ENCODE measurements at regions not wholly inside any gene's neighbourhood (a gene's known extent, or its start where the extent isn't known, plus 50 kb on each side); places are given as distances from the start of the nearest gene placed in this dataset.

GRCh38 chr2:66834859-66835258 lies 399.9 kb downstream of the MEIS1 start:
- H3K4me1 ChIP-seq = peaks cover 0 to 21% (median 18%) of the 10 kb centered on the region in 4 donors
- no peaks in the 10 kb centered on the region for H3K9me3 ChIP-seq
- H3K36me3 ChIP-seq = no peaks in the 10 kb centered on the region
- TF ChIP-seq POLR2AphosphoS5 (IDR thresholded peaks at IDR 0.05) (no peak), POLR2A (IDR thresholded peaks at IDR 0.05; ENCODE audit: low read depth) (no peak)
- 96% methylated on average over 4 of the region's 4 CpGs for WGBS
- DNase-seq (ENCODE audit: extremely low spot score) = no peak
- no peak overlapping the region for H3K4me3 ChIP-seq
- intact Hi-C loops (cut with DNase I) = no loop called here
- H3K27ac ChIP-seq (replicated peaks in 1 of 4) = no peak overlapping the region
- no peaks in the 10 kb centered on the region for H3K27me3 ChIP-seq

DNA sequence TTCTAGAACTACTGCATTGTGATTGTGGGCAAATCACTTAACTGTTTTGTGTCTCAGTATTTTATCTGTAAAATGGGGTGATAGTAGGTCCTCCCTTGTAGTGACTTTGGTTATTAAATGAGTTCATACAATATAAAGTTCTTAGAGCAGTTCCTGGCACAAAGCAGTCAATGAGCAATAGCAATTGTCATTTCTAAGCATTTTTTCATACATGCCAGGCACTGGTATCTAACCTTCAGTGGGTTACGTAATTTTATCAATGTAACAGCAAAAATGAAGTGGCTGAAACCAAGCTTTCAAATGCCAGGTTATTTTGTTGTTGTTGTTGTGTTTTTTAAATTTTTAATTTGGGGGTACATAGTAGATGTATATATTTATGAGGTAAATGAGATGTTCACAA lies 401.9 kb downstream of the MEIS1 start:
- no peaks in the 10 kb centered on the region for H3K36me3 ChIP-seq
- H3K4me3 ChIP-seq = no peak overlapping the region
- H3K4me1 ChIP-seq = peaks cover 0 to 33% (median 27%) of the 10 kb centered on the region in 4 donors
- TF ChIP-seq POLR2AphosphoS5 (IDR thresholded peaks at IDR 0.05) = no peak
- no peak for TF ChIP-seq EP300 (IDR thresholded peaks at IDR 0.05)
- TF ChIP-seq CTCF (IDR thresholded peaks at IDR 0.05) = no peak
- no peak for TF ChIP-seq POLR2A (IDR thresholded peaks at IDR 0.05; ENCODE audit: low read depth)
- WGBS = 84% methylated on average over 1 of the region's 1 CpG
- H3K27ac ChIP-seq (replicated peaks in 1 of 4) = no peak overlapping the region
- DNase-seq (ENCODE audit: extremely low spot score) = no peak
- H3K27me3 ChIP-seq = no peaks in the 10 kb centered on the region
- no peaks in the 10 kb centered on the region for H3K9me3 ChIP-seq
- intact Hi-C loops (cut with DNase I) = no loop called here

- intact Hi-C loops (cut with DNase I) = no loop called here
- Histone ChIP-seq H3K4me3 (no peak overlapping the region), H3K4me1 (peaks cover 0 to 18% (median 14%) of the 10 kb centered on the region in 4 donors), H3K36me3 (no peaks in the 10 kb centered on the region), H3K9me3 (no peaks in the 10 kb centered on the region), H3K27me3 (no peaks in the 10 kb centered on the region), H3K27ac (replicated peaks in 1 of 4) (peak overlapping the region; percentile 69 to 76 (median 72))
- TF ChIP-seq POLR2AphosphoS5 (IDR thresholded peaks at IDR 0.05) (no peak), EP300 (IDR thresholded peaks at IDR 0.05) (no peak)
- no peak for DNase-seq (ENCODE audit: extremely low spot score)
- WGBS = 40% methylated on average over 4 of the region's 4 CpGs
Measured at GRCh38 chr2:66839551-66840320, 404.8 kb downstream of the MEIS1 start.

DNA sequence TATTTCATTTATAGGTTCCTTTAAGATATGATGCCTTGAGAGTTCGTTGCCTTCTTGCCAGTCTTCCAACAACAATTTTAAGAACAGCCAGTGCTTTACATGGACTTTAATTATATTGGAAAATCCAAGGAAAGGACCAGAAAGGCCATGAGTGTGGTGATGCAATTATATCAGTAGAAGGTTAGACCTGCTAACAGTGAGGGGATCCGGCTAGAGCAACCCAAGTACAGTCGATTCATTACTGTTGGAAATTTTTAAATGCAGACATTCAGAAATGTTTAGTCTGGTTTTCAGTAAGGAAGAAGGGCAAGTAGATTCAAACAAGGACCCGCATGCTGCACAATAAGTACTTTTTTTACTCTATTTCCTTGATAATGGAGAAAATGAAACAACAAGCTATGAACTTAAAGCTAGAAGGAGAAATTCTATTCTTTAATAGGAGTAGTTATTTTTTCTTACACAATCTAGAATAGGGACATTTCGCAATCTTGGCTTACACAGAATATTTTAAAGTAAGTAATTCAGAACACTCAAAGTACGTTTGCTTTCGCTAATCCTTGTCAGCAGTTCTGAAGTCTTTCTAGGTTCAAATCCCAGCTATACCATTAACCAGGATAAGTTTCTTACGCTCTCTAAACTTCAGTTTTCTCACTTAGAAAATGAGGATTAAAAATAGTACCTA lies 405.5 kb downstream of the MEIS1 start:
- Histone ChIP-seq H3K27me3 (no peaks in the 10 kb centered on the region), H3K4me3 (peak overlapping the region in 1 of 4 donors; percentile 24), H3K4me1 (peaks cover 0 to 18% (median 14%) of the 10 kb centered on the region in 4 donors), H3K36me3 (no peaks in the 10 kb centered on the region), H3K27ac (replicated peaks in 1 of 4) (peak overlapping the region; percentile 69 to 76 (median 72)), H3K9me3 (no peaks in the 10 kb centered on the region)
- no peak for DNase-seq (ENCODE audit: extremely low spot score)
- 69% methylated on average over 8 of the region's 8 CpGs for WGBS
- TF ChIP-seq POLR2A (IDR thresholded peaks at IDR 0.05; ENCODE audit: low read depth) = no peak
- no peak for TF ChIP-seq CTCF (IDR thresholded peaks at IDR 0.05)
- no peak for TF ChIP-seq POLR2AphosphoS5 (IDR thresholded peaks at IDR 0.05)
- TF ChIP-seq EP300 (IDR thresholded peaks at IDR 0.05) = no peak
- intact Hi-C loops (cut with DNase I) = no loop called here

GRCh38 chr2:66843847-66844246 lies 408.9 kb downstream of the MEIS1 start:
- DNase-seq (ENCODE audit: extremely low spot score) = no peak
- Histone ChIP-seq H3K4me3 (no peak overlapping the region), H3K4me1 (peaks cover 0 to 18% (median 16%) of the 10 kb centered on the region in 4 donors), H3K36me3 (no peaks in the 10 kb centered on the region), H3K27ac (replicated peaks in 1 of 4) (no peak overlapping the region), H3K27me3 (no peaks in the 10 kb centered on the region), H3K9me3 (no peaks in the 10 kb centered on the region)
- TF ChIP-seq POLR2A (IDR thresholded peaks at IDR 0.05; ENCODE audit: low read depth) (no peak), EP300 (IDR thresholded peaks at IDR 0.05) (no peak)
- intact Hi-C loops (cut with DNase I) = no loop called here
- WGBS = 80% methylated on average over 3 of the region's 3 CpGs

- no peak overlapping the region for H3K27ac ChIP-seq (replicated peaks in 1 of 4)
- intact Hi-C loops (cut with DNase I) = no loop called here
Measured at GRCh38 chr2:66845307-66845706, 410.4 kb downstream of the MEIS1 start.

More at GRCh38 chr2:66845307-66845706, 410.4 kb downstream of the MEIS1 start:
- TF ChIP-seq POLR2AphosphoS5 (IDR thresholded peaks at IDR 0.05) (no peak), CTCF (IDR thresholded peaks at IDR 0.05) (no peak), POLR2A (IDR thresholded peaks at IDR 0.05; ENCODE audit: low read depth) (no peak), EP300 (IDR thresholded peaks at IDR 0.05) (no peak)
- H3K36me3 ChIP-seq = no peaks in the 10 kb centered on the region
- no peaks in the 10 kb centered on the region for H3K9me3 ChIP-seq
- peaks cover 0 to 19% (median 11%) of the 10 kb centered on the region in 4 donors for H3K4me1 ChIP-seq
- no peak overlapping the region for H3K4me3 ChIP-seq
- WGBS = 82% methylated on average over 2 of the region's 2 CpGs
- no peak for DNase-seq (ENCODE audit: extremely low spot score)
- H3K27me3 ChIP-seq = no peaks in the 10 kb centered on the region

Data from esophagus muscularis mucosa (tissue), 4 donors.